B cell (primary cell): ENCODE measurements at regions not wholly inside any gene's neighbourhood (a gene's known extent, or its start where the extent isn't known, plus 50 kb on each side); places are given as distances from the start of the nearest gene placed in this dataset.

Experiments
- ATAC-seq: fragments of 200-7000 bp; cut with Tn5 transposase; one replicate; pipeline ENCODE4 v1.10.0; 2021; ENCODE audit warnings: low read depth, mild to moderate bottlenecking, moderate number of reproducible peaks, moderate library complexity
- CTCF ChIA-PET: fragments of 350-600 bp; sonication (Branson Sonifier 250); formaldehyde crosslinking; loops from one replicate; lab custom pipeline; 2021; ENCODE audit warnings: antibody characterized with exemption, inconsistent platforms; lab: Charles Lee
- POLR2A ChIA-PET: fragments of 350-600 bp; sonication (Branson Sonifier 250); formaldehyde crosslinking; loops from one replicate; lab custom pipeline; 2021; ENCODE audit warnings: antibody characterized with exemption; lab: Charles Lee
- DNase-seq: peaks from one replicate; pipeline ENCODE4 v3.0.0; 2013
- H2AFZ ChIP-seq: 2 replicates; pipeline ENCODE4 v1.6.1; 2012; ENCODE audit warnings: mild to moderate bottlenecking, low read depth, low read length; ENCODE audit not compliant: insufficient read depth, poor library complexity, severe bottlenecking
- H3K27ac ChIP-seq, 2 donors: 1 replicate in 1 of 2; 2 replicates in 1 of 2; pipeline ENCODE4 v1.5.1; 2012 to 2013; ENCODE audit warnings: low read length in 2 of 2, mild to moderate bottlenecking in 2 of 2, moderate library complexity in 1 of 2
- H3K27me3 ChIP-seq, 4 experiments: fragments of 200-600 bp in 1 of 4; sonication (generic) in 1 of 4; replicated peaks in 1 of 4; 1 replicate in 2 of 4; 2 replicates in 2 of 4; pipeline versions ENCODE4 v1.6.1 to v1.7.0; 2013 to 2016; ENCODE audit warnings: low read length in 3 of 4, mild to moderate bottlenecking in 2 of 4, mixed read lengths in 1 of 4, moderate library complexity in 1 of 4; ENCODE audit not compliant: insufficient read depth in 4 of 4, control insufficient read depth in 3 of 4; ENCODE audit errors: control extremely low read depth in 1 of 4
- H3K36me3 ChIP-seq, 2 experiments: replicated peaks in 1 of 2; 1 replicate in 1 of 2; 2 replicates in 1 of 2; pipeline versions ENCODE4 v1.6.1 to v1.7.1; 2013; ENCODE audit warnings: low read length in 1 of 2; ENCODE audit not compliant: insufficient read depth in 2 of 2, control insufficient read depth in 1 of 2; ENCODE audit errors: control extremely low read depth in 1 of 2, extremely low read depth in 1 of 2
- H3K4me1 ChIP-seq, 2 donors: fragments of 200-600 bp in 1 of 2; sonication (generic) in 1 of 2; 1 replicate in 1 of 2; 2 replicates in 1 of 2; pipeline versions ENCODE4 v1.5.1 to v1.6.1; 2013 to 2017; ENCODE audit warnings: low read length in 2 of 2; ENCODE audit not compliant: control insufficient read depth in 2 of 2, insufficient read depth in 2 of 2
- H3K4me2 ChIP-seq: replicated peaks from 2 replicates; pipeline ENCODE3; 2012; ENCODE audit warnings: mild to moderate bottlenecking, low read depth, low read length; ENCODE audit not compliant: poor library complexity, severe bottlenecking
- H3K4me3 ChIP-seq, 5 experiments: fragments of 200-600 bp in 1 of 5; sonication (generic) in 1 of 5; 1 replicate in 3 of 5; 2 replicates in 2 of 5; pipeline versions ENCODE4 v1.5.1 to v1.7.0; 2011 to 2016; ENCODE audit warnings: low read length in 4 of 5, mild to moderate bottlenecking in 4 of 5, low read depth in 2 of 5, control low read depth in 1 of 5, moderate library complexity in 1 of 5; ENCODE audit not compliant: insufficient read depth in 1 of 5; ENCODE audit errors: control extremely low read depth in 1 of 5, extremely low read depth in 1 of 5
- H3K79me2 ChIP-seq: fragments of 200-600 bp; sonication (generic); one replicate; pipeline ENCODE4 v1.6.0; 2016; ENCODE audit warnings: low read length; ENCODE audit not compliant: control insufficient read depth, insufficient read depth
- H3K9ac ChIP-seq: fragments of 200-600 bp; sonication (generic); 2 replicates; pipeline ENCODE4 v1.6.1; 2017; ENCODE audit warnings: mild to moderate bottlenecking, low read length, moderate library complexity
- H3K9me3 ChIP-seq, 3 donors: one replicate each; pipeline versions ENCODE4 v1.6.1 to v1.7.1; 2013; ENCODE audit warnings: low read length in 2 of 3; ENCODE audit not compliant: control insufficient read depth in 2 of 3, insufficient read depth in 1 of 3; ENCODE audit errors: control extremely low read depth in 1 of 3
- H4K20me1 ChIP-seq: 2 replicates; pipeline ENCODE4 v1.6.0; 2012; ENCODE audit warnings: mild to moderate bottlenecking, low read length; ENCODE audit not compliant: insufficient read depth, control insufficient read depth, poor library complexity, severe bottlenecking
- H3K27ac Mint-ChIP-seq: one replicate; pipeline ENCODE4 v1.8.0; 2021; ENCODE audit warnings: mixed read lengths
- H3K27me3 Mint-ChIP-seq: one replicate; pipeline ENCODE4 v1.8.0; 2021; ENCODE audit warnings: mixed read lengths
- H3K4me1 Mint-ChIP-seq: one replicate; pipeline ENCODE4 v1.8.0; 2021; ENCODE audit warnings: mixed read lengths
- H3K4me3 Mint-ChIP-seq: one replicate; pipeline ENCODE4 v1.8.0; 2021; ENCODE audit warnings: mixed read lengths
- H3K9me3 Mint-ChIP-seq: one replicate; pipeline ENCODE4 v1.8.0; 2022; ENCODE audit warnings: mixed read lengths; ENCODE audit not compliant: insufficient read depth
- CTCF ChIP-seq: fragments of 200-600 bp; IDR thresholded peaks from one replicate; pipeline ENCODE4 v1.8.0; 2022; ENCODE audit warnings: antibody characterized with exemption, mild to moderate bottlenecking
- EZH2 ChIP-seq: IDR thresholded peaks from 2 replicates; pipeline ENCODE4 v1.6.1; 2012; ENCODE audit warnings: borderline replicate concordance, low read depth, mild to moderate bottlenecking, moderate library complexity, low read length; ENCODE audit not compliant: insufficient read depth, poor library complexity, severe bottlenecking
- WGBS: methylation state at CpG from one replicate; pipeline ENCODE4 v1.1.5; 2013; ENCODE audit warnings: missing lambda C conversion rate; ENCODE audit not compliant: insufficient coverage; 5-methylcytosine and 5-hydroxymethylcytosine counted together
- intact Hi-C: fragments of 100-400 bp; cut with micrococcal nuclease; formaldehyde crosslinking; loops from one replicate; pipeline ENCODE4 v1.10.0; 2022

- Histone ChIP-seq H3K4me3 (no peak overlapping the region), H3K9me3 (peaks cover 0 to 1% (median 0%) of the 10 kb centered on the region in 3 donors), H4K20me1 (no peaks in the 10 kb centered on the region), H3K27me3 (no peaks in the 10 kb centered on the region), H3K9ac (no peak overlapping the region), H3K27ac (no peak overlapping the region), H3K36me3 (no peaks in the 10 kb centered on the region), H3K4me2 (no peak overlapping the region), H2AFZ (no peak overlapping the region), H3K4me1 (no peaks in the 10 kb centered on the region), H3K79me2 (no peaks in the 10 kb centered on the region)
- no peak overlapping the region for H3K4me3 Mint-ChIP-seq
- no peaks in the 10 kb centered on the region for H3K9me3 Mint-ChIP-seq
- TF ChIP-seq CTCF (no peak), EZH2 (no peak)
- CTCF ChIA-PET: no interaction called here
- POLR2A ChIA-PET: no interaction called here
- H3K27me3 Mint-ChIP-seq: no peaks in the 10 kb centered on the region
- ATAC-seq (no peak), DNase-seq (no peak)
- WGBS: no CpG with 5 or more reads among the region's 3 CpGs
- no peaks in the 10 kb centered on the region for H3K4me1 Mint-ChIP-seq
- intact Hi-C loops: no loop called here
- H3K27ac Mint-ChIP-seq: no peak overlapping the region
Measured at GRCh38 chr3:117734496-117734895, 1024.9 kb downstream of the TUSC7 start.

- Histone ChIP-seq H4K20me1 (no peaks in the 10 kb centered on the region), H3K4me3 (no peak overlapping the region), H2AFZ (no peak overlapping the region), H3K9me3 (peaks cover 0 to 1% (median 0%) of the 10 kb centered on the region in 3 donors), H3K27ac (no peak overlapping the region), H3K36me3 (no peaks in the 10 kb centered on the region), H3K27me3 (no peaks in the 10 kb centered on the region), H3K9ac (no peak overlapping the region), H3K79me2 (no peaks in the 10 kb centered on the region), H3K4me2 (no peak overlapping the region), H3K4me1 (no peaks in the 10 kb centered on the region)
- Mint-ChIP-seq H3K9me3 (no peaks in the 10 kb centered on the region), H3K4me3 (no peak overlapping the region), H3K27ac (no peak overlapping the region), H3K27me3 (no peaks in the 10 kb centered on the region), H3K4me1 (no peaks in the 10 kb centered on the region)
- POLR2A ChIA-PET: no interaction called here
- intact Hi-C loops: no loop called here
- WGBS: 50% methylated on average over 1 of the region's 2 CpGs
- no peak for DNase-seq
- CTCF ChIA-PET: no interaction called here
- no peak for ATAC-seq
- TF ChIP-seq CTCF (no peak), EZH2 (no peak)
Measured at GRCh38 chr3:117735481-117736101, 1026.0 kb downstream of the TUSC7 start.
